ENCODE measurements at regions not wholly inside any gene's neighbourhood (a gene's known extent, or its start where the extent isn't known, plus 50 kb on each side); places are given as distances from the start of the nearest gene placed in this dataset.

GRCh38 chr22:27207907-27208306 lies 550.5 kb downstream of the MIAT start:
- WGBS, 2 donors = 50 to 55% methylated on average over 4 of the region's 4 CpGs
- ATAC-seq (ENCODE audit: insufficient read depth, low FRiP score) (no peak), DNase-seq (no peak)
- TF ChIP-seq, protein P1, sequence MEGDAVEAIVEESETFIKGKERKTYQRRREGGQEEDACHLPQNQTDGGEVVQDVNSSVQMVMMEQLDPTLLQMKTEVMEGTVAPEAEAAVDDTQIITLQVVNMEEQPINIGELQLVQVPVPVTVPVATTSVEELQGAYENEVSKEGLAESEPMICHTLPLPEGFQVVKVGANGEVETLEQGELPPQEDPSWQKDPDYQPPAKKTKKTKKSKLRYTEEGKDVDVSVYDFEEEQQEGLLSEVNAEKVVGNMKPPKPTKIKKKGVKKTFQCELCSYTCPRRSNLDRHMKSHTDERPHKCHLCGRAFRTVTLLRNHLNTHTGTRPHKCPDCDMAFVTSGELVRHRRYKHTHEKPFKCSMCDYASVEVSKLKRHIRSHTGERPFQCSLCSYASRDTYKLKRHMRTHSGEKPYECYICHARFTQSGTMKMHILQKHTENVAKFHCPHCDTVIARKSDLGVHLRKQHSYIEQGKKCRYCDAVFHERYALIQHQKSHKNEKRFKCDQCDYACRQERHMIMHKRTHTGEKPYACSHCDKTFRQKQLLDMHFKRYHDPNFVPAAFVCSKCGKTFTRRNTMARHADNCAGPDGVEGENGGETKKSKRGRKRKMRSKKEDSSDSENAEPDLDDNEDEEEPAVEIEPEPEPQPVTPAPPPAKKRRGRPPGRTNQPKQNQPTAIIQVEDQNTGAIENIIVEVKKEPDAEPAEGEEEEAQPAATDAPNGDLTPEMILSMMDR (IDR thresholded peaks at IDR 0.05; ENCODE audit: control extremely low read depth, extremely low read depth) = no peak
- H3K36me3 ChIP-seq (ENCODE audit: control insufficient read depth in 4 of 4, insufficient read depth in 4 of 4, low read length in 4 of 4) = no peaks in the 10 kb centered on the region
- no peaks in the 10 kb centered on the region for H3K27me3 ChIP-seq (ENCODE audit: control insufficient read depth in 3 of 3, insufficient read depth in 3 of 3, low read length in 2 of 3)
- no peaks in the 10 kb centered on the region for H3K9me3 ChIP-seq (ENCODE audit: control insufficient read depth in 4 of 4, insufficient read depth in 3 of 4, low read length in 3 of 4)
- H3K4me1 ChIP-seq (ENCODE audit: control insufficient read depth in 5 of 5, insufficient read depth in 5 of 5, low read length in 5 of 5) = peaks cover 0 to 4% (median 0%) of the 10 kb centered on the region in 5 donors
- no peak overlapping the region for H3K9ac ChIP-seq (ENCODE audit: insufficient read depth in 1 of 2, low read length in 2 of 2)
- H3K4me3 ChIP-seq = no peak overlapping the region
- H3K27ac ChIP-seq (ENCODE audit: low read depth in 1 of 2, low read length in 1 of 2) = no peak overlapping the region

DNA sequence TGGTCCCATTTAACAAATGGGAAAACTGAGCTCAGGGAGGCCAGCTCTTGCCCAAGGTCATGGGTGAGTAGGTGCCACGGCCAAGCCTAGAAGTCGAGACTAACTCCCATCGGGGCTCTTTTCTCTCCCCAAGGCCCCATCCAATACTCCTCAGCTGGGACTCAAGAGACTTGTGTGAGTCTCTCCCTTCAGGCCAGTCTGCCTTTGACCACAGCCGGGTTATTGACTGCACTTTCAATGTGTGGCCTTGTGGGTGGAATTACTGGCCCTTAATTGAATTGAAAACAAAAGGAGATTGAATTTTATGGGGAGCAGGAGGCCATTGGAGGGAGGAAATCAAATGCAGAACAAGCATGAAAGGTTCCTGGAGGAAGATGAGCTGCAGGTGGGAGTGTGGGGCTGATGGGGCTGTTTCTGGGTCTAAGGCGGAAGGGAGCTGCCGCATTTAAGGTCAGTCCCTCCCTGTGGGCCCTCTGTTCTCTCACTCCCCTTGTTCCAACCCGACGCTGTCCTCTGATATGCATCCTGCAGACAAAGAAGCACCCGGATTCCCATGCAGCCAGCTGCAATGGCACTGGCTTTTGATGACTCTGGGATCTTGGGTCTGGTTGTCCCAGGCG lies 552.8 kb downstream of the MIAT start:
- no peaks in the 10 kb centered on the region for H3K27me3 ChIP-seq (ENCODE audit: control insufficient read depth in 3 of 3, insufficient read depth in 3 of 3, low read length in 2 of 3)
- H3K9ac ChIP-seq (ENCODE audit: insufficient read depth in 1 of 2, low read length in 2 of 2) = no peak overlapping the region
- no peak overlapping the region for H3K4me3 ChIP-seq
- TF ChIP-seq, protein P1 (IDR thresholded peaks at IDR 0.05; ENCODE audit: control extremely low read depth, extremely low read depth) = no peak
- DNase-seq = no peak
- ATAC-seq (ENCODE audit: insufficient read depth, low FRiP score) = no peak
- WGBS, 2 donors = 75 to 76% methylated on average over 10 of the region's 10 CpGs
- H3K36me3 ChIP-seq (ENCODE audit: control insufficient read depth in 4 of 4, insufficient read depth in 4 of 4, low read length in 4 of 4) = no peaks in the 10 kb centered on the region
- peaks cover 0 to 5% (median 0%) of the 10 kb centered on the region in 5 donors for H3K4me1 ChIP-seq (ENCODE audit: control insufficient read depth in 5 of 5, insufficient read depth in 5 of 5, low read length in 5 of 5)
- no peak overlapping the region for H3K27ac ChIP-seq (ENCODE audit: low read depth in 1 of 2, low read length in 1 of 2)
- H3K9me3 ChIP-seq (ENCODE audit: control insufficient read depth in 4 of 4, insufficient read depth in 3 of 4, low read length in 3 of 4) = no peaks in the 10 kb centered on the region

DNA sequence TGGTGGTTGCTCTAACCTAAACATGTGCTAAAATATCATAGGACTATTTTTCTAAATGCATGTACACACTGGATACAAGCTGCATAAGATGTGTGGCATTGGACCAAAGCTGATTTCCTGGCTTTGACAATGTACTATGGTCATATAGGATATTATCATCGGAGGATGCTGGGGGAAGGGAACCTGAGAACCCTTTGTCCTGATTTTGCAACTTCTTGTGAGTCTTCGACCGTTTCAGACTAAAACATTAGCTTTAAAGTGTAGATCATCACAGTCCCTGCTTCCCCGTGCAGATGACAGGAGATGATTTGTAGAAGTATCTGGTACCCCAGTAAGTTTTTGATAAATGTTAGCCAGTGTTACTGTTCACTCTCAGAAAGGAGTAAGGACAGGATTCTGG lies 554.7 kb downstream of the MIAT start:
- no peak overlapping the region for H3K27ac ChIP-seq (ENCODE audit: low read depth in 1 of 2, low read length in 1 of 2)
- ATAC-seq (ENCODE audit: insufficient read depth, low FRiP score) = no peak

More for the DNA sequence above, 554.7 kb downstream of the MIAT start:
- H3K9ac ChIP-seq (ENCODE audit: insufficient read depth in 1 of 2, low read length in 2 of 2) = no peak overlapping the region
- 21 to 28% methylated on average over 4 of the region's 4 CpGs for WGBS, 2 donors
- DNase-seq = no peak
- H3K4me1 ChIP-seq (ENCODE audit: control insufficient read depth in 5 of 5, insufficient read depth in 5 of 5, low read length in 5 of 5) = peaks cover 0 to 5% (median 0%) of the 10 kb centered on the region in 5 donors
- no peaks in the 10 kb centered on the region for H3K9me3 ChIP-seq (ENCODE audit: control insufficient read depth in 4 of 4, insufficient read depth in 3 of 4, low read length in 3 of 4)
- no peaks in the 10 kb centered on the region for H3K36me3 ChIP-seq (ENCODE audit: control insufficient read depth in 4 of 4, insufficient read depth in 4 of 4, low read length in 4 of 4)
- TF ChIP-seq, protein P1 (IDR thresholded peaks at IDR 0.05; ENCODE audit: control extremely low read depth, extremely low read depth) = no peak
- H3K27me3 ChIP-seq (ENCODE audit: control insufficient read depth in 3 of 3, insufficient read depth in 3 of 3, low read length in 2 of 3) = no peaks in the 10 kb centered on the region
- no peak overlapping the region for H3K4me3 ChIP-seq

All from lung (tissue), 11 donors.